OCI-LY7 (cell line): ENCODE measurements at regions not wholly inside any gene's neighbourhood (a gene's known extent, or its start where the extent isn't known, plus 50 kb on each side); places are given as distances from the start of the nearest gene placed in this dataset.

Source experiments
- CTCF ChIP-seq: fragments of 200-600 bp; sonication (generic); conservative IDR thresholded peaks from 2 replicates; pipeline ENCODE4 v1.5.1; 2014; ENCODE audit warnings: mild to moderate bottlenecking, antibody characterized with exemption, low read length, moderate library complexity, mixed read lengths
- EZH2phosphoT487 ChIP-seq: fragments of 200-600 bp; sonication (generic); IDR thresholded peaks from 2 replicates; pipeline ENCODE4 v1.6.1; 2018; ENCODE audit warnings: low read depth, borderline replicate concordance, mild to moderate bottlenecking, mixed run types, antibody characterized with exemption, low read length, moderate library complexity, mixed read lengths

- TF ChIP-seq CTCF (no peak), EZH2phosphoT487 (no peak)
These were observed 177.6 kb downstream of the REEP3 start for GRCh38 chr10:63698787-63699150.
